Stimulated activated CD4-positive, alpha-beta T cell treated with anti-CD3 and anti-CD28 coated beads, Interleukin-2, amount 100 ng/mL, for 24 hours (primary cell): ENCODE measurements at regions not wholly inside any gene's neighbourhood (a gene's known extent, or its start where the extent isn't known, plus 50 kb on each side); places are given as distances from the start of the nearest gene placed in this dataset.

Source experiments
- DNase-seq, 2 donors: peaks; one replicate each; pipeline ENCODE4 v3.0.0-alpha.2; 2020

DNA sequence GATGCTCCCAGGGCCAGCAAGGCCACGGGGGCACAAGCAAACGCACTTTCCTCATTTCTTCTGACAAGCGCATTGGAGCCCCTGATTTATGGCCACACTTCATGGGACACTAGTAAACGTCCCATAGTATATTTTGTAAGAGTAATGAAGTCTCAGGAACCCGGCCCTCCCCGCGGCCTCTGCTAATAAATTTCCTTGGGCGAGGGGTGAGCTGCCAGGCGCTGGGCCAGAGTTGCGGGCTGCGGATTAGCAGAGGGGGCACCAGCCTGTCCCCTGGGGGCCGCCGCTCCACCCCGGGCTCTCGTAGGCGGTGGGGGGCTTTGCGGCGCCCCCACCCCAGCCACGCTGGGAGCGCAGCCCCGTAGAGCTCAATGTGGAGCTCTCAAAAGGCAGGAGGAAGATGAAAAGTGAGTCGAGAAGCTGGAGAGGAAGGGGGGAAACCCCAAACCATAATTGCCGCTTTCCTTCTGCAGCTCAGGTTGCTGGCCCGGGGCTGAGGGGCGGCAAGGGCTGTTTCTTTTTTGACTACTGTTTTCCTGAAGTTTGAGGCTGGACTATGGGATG lies 173.6 kb downstream of the CDC5L start:
- DNase-seq: no peak

- DNase-seq: no peak
These were observed 174.5 kb downstream of the CDC5L start for GRCh38 chr6:44561832-44562665.

- DNase-seq: no peak
These were observed 175.9 kb downstream of the CDC5L start for GRCh38 chr6:44563397-44563796.

DNA sequence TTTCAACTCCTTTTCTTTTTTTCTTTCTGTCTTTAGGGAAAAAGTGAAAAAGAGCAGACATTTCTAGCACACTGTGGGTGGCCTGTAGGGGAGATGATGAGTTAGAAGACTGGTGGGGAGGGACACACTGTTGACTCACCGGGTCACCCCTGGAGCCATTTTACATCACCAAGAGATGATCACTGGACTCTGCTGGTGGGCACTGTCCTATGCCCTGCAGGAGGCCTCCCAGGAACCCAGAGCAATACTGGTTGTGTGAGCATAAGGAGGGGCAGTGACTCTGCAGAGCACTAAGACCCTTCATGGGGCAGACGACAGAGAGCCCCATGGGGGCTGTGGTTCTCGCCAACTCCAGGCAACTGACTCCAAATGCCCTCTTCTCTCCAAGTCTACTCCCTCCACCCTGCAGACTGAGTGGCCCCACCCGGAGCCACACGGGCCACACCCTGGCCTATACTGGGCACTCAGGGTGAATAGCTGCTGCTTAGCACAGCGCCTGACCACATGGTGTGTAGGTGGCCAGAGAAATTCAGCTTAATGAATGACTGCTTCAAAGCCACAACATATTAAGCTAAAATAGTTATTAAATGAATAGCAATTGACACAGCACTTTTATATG lies 177.5 kb downstream of the CDC5L start:
- no peak for DNase-seq

DNA sequence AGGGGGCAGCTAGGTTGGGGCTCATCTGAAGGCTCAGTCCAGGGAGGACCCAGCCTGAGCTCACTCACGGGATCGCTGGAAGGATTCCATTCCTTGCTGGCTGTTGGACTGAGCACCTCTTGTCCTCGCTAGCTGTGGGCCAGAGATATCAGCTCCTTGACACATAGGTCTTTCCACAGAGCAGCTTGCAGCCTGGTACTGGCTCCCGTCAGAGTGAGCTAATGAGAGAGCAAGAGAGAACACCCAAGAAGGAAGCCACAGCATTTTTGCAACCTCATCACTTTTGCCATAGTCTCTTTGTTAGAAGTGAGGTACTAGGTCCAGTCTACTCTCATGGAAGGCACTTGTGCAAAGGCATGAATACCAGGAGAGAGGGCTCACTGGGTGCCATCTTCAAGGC lies 179.9 kb downstream of the CDC5L start:
- no peak for DNase-seq

GRCh38 chr6:44569131-44569530 lies 181.6 kb downstream of the CDC5L start:
- DNase-seq: no peak

GRCh38 chr6:44569931-44570385 lies 182.5 kb downstream of the CDC5L start:
- no peak for DNase-seq

GRCh38 chr6:44571510-44571909 lies 184.0 kb downstream of the CDC5L start:
- DNase-seq: no peak

GRCh38 chr6:44572346-44572745 lies 184.8 kb downstream of the CDC5L start:
- no peak for DNase-seq

DNA sequence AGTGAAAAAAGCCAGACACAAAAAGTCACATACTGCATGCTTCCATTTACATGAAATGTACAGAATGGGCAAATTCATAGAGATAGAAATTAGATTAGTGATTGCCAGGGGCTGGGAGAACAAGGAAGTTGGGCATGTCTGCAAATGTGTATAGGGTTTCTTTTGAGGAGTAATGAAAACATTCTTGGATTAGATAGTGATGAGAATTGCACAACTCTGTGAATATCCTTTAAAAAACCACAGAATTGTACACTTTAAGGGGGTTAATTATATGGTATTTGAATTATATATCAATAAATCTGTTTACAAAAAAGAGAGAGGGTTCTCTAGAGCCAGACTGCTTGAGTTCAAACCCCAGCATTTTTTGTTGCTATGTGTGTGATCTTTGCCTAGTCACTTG lies 188.1 kb downstream of the CDC5L start:
- DNase-seq: no peak

- no peak for DNase-seq
These were observed 188.7 kb downstream of the CDC5L start for GRCh38 chr6:44576132-44576631.

GRCh38 chr6:44580901-44581300 lies 193.4 kb downstream of the CDC5L start:
- no peak for DNase-seq

DNA sequence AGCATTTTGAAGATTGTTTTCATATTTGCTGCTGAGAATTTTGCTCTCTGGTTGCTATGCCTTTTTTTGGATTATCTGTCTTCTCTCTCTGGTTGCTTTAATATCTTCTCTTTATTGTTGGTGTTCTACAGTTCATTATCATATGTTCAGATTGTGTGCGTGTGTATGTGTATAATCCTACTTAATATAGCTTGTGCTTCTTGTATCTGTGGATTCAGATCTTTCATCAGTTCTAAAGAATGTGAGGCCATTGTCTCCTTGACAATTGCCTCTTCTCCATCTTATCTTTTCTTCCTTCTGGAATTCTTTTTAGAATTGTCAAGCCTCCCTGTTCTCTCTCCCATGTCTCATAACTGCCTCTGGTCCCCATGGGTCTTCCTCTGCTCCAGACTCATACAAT lies 195.4 kb downstream of the CDC5L start:
- no peak for DNase-seq

DNA sequence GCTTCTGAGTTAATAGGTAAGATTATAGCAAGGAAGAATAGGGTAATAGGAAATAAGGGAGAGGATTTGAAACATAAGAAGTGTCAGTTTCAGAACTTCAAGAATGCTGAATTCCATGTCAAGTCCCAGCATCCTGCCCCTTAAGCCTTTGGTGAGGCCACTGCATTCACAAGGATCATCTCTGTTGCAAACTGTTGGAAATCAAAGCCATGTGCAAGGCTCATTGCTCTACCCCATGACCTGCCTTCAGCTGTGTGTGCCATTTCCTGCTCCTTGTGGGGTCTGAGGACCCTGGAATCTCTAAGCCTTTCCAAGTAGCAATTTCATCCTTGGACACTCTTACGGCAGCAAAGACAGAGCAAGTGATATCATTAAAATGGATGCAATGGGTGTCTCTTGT lies 203.0 kb downstream of the CDC5L start:
- DNase-seq: no peak

DNA sequence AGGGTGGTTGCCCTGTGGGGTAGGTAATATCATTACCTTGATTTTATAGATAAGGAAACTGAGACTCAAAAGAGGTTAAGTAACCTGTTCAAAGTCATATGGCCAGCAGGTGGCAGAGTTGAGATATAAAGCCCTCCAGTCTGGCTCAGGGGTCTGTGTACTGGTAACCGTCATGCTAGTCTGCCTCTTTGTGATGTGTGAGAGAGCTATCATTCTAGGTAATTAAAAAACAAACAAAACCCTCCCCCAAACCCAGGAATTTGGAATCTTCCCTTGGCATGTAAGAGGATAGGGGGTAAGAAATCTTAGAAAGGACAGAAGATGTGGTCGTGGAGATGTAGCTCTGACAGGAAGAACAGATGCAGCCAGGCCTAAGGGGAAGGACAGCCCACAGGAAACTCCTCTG lies 206.0 kb downstream of the CDC5L start:
- peak; percentile 72 to 77 for DNase-seq

GRCh38 chr6:44594481-44594880 lies 207.0 kb downstream of the CDC5L start:
- DNase-seq: no peak

DNA sequence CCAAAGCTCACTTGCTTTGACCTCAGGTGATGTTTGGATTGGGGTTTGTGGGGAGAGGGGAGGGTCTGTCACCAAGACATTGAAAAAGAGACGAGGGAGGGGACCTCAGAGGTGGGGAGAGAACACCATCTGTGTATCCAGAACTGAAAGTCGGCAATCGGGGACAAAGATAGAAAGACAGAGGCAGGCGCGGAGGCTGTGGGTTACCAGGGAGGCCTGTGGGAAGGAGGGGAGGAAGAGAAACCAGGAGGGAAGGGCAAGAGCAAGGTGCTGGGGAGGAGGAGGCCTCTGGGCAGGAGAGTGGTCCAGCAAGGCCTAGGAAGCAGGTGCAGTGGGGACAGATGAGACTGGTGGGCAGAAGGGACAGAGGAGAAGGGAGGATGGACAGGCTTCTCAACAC lies 211.2 kb downstream of the CDC5L start:
- no peak for DNase-seq

DNA sequence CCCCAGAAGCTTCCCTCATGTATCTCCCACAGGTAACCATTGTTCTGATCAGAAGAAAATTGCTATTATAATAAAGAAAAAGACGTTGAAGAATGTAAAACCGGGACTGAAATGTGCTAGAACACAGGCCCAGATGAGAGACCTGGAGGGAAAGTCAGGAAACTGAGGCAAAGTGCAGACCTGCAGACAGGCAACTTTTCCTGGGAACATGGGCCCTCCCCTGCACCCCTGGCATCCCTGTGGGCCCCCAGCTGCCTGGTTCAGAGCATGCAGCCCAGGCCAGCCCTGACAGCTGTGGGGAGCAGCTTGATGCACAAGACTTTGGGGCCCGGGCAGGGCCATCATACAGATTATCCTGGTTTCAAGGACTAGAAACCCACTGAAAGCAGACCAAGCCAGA lies 212.2 kb downstream of the CDC5L start:
- DNase-seq: no peak

GRCh38 chr6:44603044-44603686 lies 215.7 kb downstream of the CDC5L start:
- DNase-seq: no peak

- no peak for DNase-seq
These were observed 219.0 kb downstream of the CDC5L start for GRCh38 chr6:44606504-44606903.

GRCh38 chr6:44606976-44607375 lies 219.5 kb downstream of the CDC5L start:
- DNase-seq: no peak

DNA sequence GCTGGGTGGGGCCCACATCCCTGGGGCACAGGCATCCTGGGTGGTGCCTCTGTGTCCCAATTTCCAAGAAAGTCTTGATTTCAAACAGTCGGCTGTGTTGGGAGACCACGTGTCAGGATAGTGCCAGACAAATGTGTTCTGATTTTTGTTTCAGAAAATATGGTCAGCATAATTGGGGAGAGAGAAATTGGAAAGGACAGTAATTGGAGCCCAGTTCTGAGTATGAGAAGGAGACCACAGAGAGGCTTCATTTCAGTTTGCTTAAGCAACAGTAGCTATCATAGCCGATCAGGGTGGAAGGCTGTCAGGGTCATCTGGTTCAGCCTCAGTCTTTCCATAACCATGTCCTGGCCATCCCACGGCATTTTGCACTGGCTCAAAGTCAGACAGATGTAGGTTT lies 220.7 kb downstream of the CDC5L start:
- DNase-seq: no peak

DNA sequence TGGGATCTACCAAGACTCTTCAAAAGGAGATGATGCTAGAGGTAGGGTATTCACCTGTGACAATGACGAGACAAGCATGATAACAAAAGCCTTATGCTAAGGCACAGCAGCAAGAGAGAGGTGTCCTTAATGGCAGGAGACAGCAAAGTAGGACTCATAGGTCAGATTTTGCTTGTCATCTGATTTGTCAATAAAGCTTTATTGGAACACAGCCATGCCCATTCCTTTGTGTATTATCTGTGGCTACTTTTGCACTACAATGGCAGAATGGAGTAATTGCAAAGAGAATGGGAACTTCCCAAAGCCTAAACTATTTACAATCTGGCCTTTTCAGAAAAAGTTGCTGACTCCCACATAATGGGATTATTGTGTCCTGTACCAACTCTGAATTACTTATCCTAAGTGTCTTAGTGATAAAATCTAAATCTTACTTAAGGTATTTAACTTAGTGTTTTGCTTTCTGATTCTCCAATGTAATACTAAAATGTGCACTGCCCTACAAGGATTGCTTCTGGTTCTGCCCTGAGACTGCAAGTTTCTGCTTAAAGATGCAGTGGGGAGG lies 221.6 kb downstream of the CDC5L start:
- DNase-seq: no peak
